HCT116 (cell line): ENCODE measurements at regions not wholly inside any gene's neighbourhood (a gene's known extent, or its start where the extent isn't known, plus 50 kb on each side); places are given as distances from the start of the nearest gene placed in this dataset.
"Not testable (repeated sequence)": the region's sequence is repeated elsewhere in the genome, so short reads cannot be mapped to it uniquely, and the experiment has no call there.

ENCODE experiments used
- ATAC-seq: fragments of 200-7000 bp; cut with Tn5 transposase; 2 replicates; pipeline ENCODE4 v1.9.1; 2020; ENCODE audit warnings: mild to moderate bottlenecking, moderate library complexity
- BruUV-seq: library from RNA; stranded (reverse); fragments of 400-500 nt; replicated peaks from 2 replicates; lab custom pipeline; 2021; lab: Mats Ljungman, UMichigan
- CTCF ChIA-PET: fragments of 300-600 bp; sonication (Branson Sonifier 250); formaldehyde crosslinking; loops from one replicate; lab custom pipeline; 2021; ENCODE audit warnings: antibody characterized with exemption; lab: Charles Lee
- POLR2A ChIA-PET: fragments of 300-600, 350-600 bp; sonication (Branson Sonifier 250); formaldehyde crosslinking; loops from one replicate; lab custom pipeline; 2021; ENCODE audit warnings: antibody characterized with exemption; lab: Charles Lee
- RAD21 ChIA-PET, 2 experiments: fragments of 300-600 bp; sonication (Branson Sonifier 250); formaldehyde crosslinking; loops; one replicate each; lab custom pipeline; 2023; ENCODE audit warnings: low total read pairs in 2 of 2; ENCODE audit not compliant: uncharacterized antibody in 2 of 2, unreplicated experiment in 2 of 2, low non-redundant PET in 1 of 2; lab: Charles Lee
- DNase-seq: peaks from one replicate; pipeline ENCODE4 v3.0.0-alpha.2; 2010; ENCODE audit warnings: low read depth, low spot score
- H2AFZ ChIP-seq: fragments of 200-600 bp; shearing (Covaris generic), sonication (generic); 2 replicates; pipeline ENCODE4 v1.6.1; 2017; ENCODE audit warnings: low read depth, mixed run types, mixed read lengths, antibody characterized with exemption, low read length; ENCODE audit not compliant: poor library complexity, severe bottlenecking
- H3K27ac ChIP-seq: 2 replicates; pipeline ENCODE4 v1.5.1; 2012; ENCODE audit warnings: low read depth, low read length
- H3K27me3 ChIP-seq: fragments of 200-600 bp; sonication (generic); 2 replicates; pipeline ENCODE4 v1.6.1; 2016; ENCODE audit warnings: mixed run types, low read length, mixed read lengths; ENCODE audit not compliant: insufficient read depth
- H3K36me3 ChIP-seq, 2 experiments: fragments of 200-500 bp in 1 of 2; fragments of 200-600 bp in 1 of 2; sonication (Bioruptor generic) in 1 of 2; sonication (generic) in 1 of 2; 2 replicates each; pipeline versions ENCODE4 v1.5.1 to v1.6.1; 2014 to 2016; ENCODE audit warnings: low read length in 2 of 2, inconsistent platforms in 1 of 2, mixed read lengths in 1 of 2, mixed run types in 1 of 2; ENCODE audit not compliant: insufficient read depth in 2 of 2, control insufficient read depth in 1 of 2
- H3K4me1 ChIP-seq, 2 experiments: fragments of 200-600 bp in 1 of 2; sonication (generic) in 1 of 2; 2 replicates each; pipeline versions ENCODE4 v1.5.1 to v1.6.1; 2012 to 2017; ENCODE audit warnings: low read length in 2 of 2, inconsistent platforms in 1 of 2, mild to moderate bottlenecking in 1 of 2, mixed read lengths in 1 of 2, mixed run types in 1 of 2, moderate library complexity in 1 of 2; ENCODE audit not compliant: insufficient read depth in 2 of 2, control insufficient read depth in 1 of 2
- H3K4me2 ChIP-seq: fragments of 200-600 bp; sonication (generic); 2 replicates; pipeline ENCODE4 v1.6.1; 2017; ENCODE audit warnings: mixed run types, low read length, mixed read lengths
- H3K4me3 ChIP-seq, 2 experiments: fragments of 200-600 bp in 1 of 2; sonication (generic) in 1 of 2; replicated peaks in 1 of 2; 2 replicates each; pipeline ENCODE4 v1.5.1; 2011 to 2016; ENCODE audit warnings: low read length in 2 of 2, control low read depth in 1 of 2, low read depth in 1 of 2, mild to moderate bottlenecking in 1 of 2, mixed read lengths in 1 of 2, mixed run types in 1 of 2
- H3K79me2 ChIP-seq: fragments of 200-600 bp; sonication (generic); 2 replicates; pipeline ENCODE4 v1.6.1; 2017; ENCODE audit warnings: mild to moderate bottlenecking, mixed run types, low read length, moderate library complexity, mixed read lengths; ENCODE audit not compliant: insufficient read depth
- H3K9ac ChIP-seq: fragments of 200-600 bp; sonication (generic); 2 replicates; pipeline ENCODE4 v1.6.1; 2016; ENCODE audit warnings: low read length, mixed read lengths
- H3K9me2 ChIP-seq: fragments of 200-600 bp; sonication (generic), shearing (Covaris generic); 2 replicates; pipeline ENCODE4 v1.6.1; 2017; ENCODE audit warnings: mixed run types, mild to moderate bottlenecking, moderate library complexity; ENCODE audit not compliant: insufficient read depth
- H3K9me3 ChIP-seq, 2 experiments: fragments of 200-500 bp in 1 of 2; fragments of 200-600 bp in 1 of 2; sonication (Bioruptor generic) in 1 of 2; sonication (generic) in 1 of 2; 2 replicates each; pipeline ENCODE4 v1.6.1; 2014 to 2017; ENCODE audit warnings: low read length in 2 of 2, mixed read lengths in 2 of 2, inconsistent platforms in 1 of 2, low read depth in 1 of 2, mild to moderate bottlenecking in 1 of 2, mixed run types in 1 of 2, moderate library complexity in 1 of 2; ENCODE audit not compliant: control insufficient read depth in 1 of 2, insufficient read depth in 1 of 2
- H4K20me1 ChIP-seq: fragments of 200-600 bp; sonication (generic), shearing (Covaris generic); 2 replicates; pipeline ENCODE4 v1.6.1; 2017; ENCODE audit warnings: mixed run types, mild to moderate bottlenecking, moderate library complexity; ENCODE audit not compliant: insufficient read depth
- ATF3 ChIP-seq: IDR thresholded peaks from 2 replicates; pipeline ENCODE4 v1.6.1; 2012
- CBX3 ChIP-seq: IDR thresholded peaks from 2 replicates; pipeline ENCODE4 v1.6.1; 2012; ENCODE audit warnings: low read depth
- CEBPB ChIP-seq: IDR thresholded peaks from 2 replicates; pipeline ENCODE4 v1.6.1; 2012; ENCODE audit warnings: low read depth
- EGR1 ChIP-seq: IDR thresholded peaks from 2 replicates; pipeline ENCODE4 v1.6.1; 2012; ENCODE audit warnings: low read depth
- ELF1 ChIP-seq: IDR thresholded peaks from 2 replicates; pipeline ENCODE4 v1.6.1; 2012; ENCODE audit warnings: low read depth, borderline replicate concordance
- EZH2phosphoT487 ChIP-seq: fragments of 200-600 bp; IDR thresholded peaks from 2 replicates; pipeline ENCODE4 v1.6.1; 2018; ENCODE audit warnings: antibody characterized with exemption, borderline replicate concordance
- MAX ChIP-seq: IDR thresholded peaks from 2 replicates; pipeline ENCODE4 v1.6.1; 2012
- POLR2A ChIP-seq: IDR thresholded peaks from 2 replicates; pipeline ENCODE4 v1.7.0; 2011; ENCODE audit warnings: borderline replicate concordance; ENCODE audit not compliant: insufficient read depth, insufficient read length; ENCODE audit errors: extremely low read depth
- SP1 ChIP-seq: IDR thresholded peaks from 2 replicates; pipeline ENCODE4 v1.6.1; 2012; ENCODE audit warnings: low read depth
- SRF ChIP-seq: IDR thresholded peaks from 2 replicates; pipeline ENCODE4 v1.6.1; 2012; ENCODE audit warnings: low read depth
- intact Hi-C: fragments of 100-400 bp; cut with micrococcal nuclease; formaldehyde crosslinking; loops from 2 replicates; pipeline ENCODE4 v1.10.0; 2022
- TF ChIP-seq, protein P1 (sequence below), 3 experiments: fragments of 200-600 bp in 1 of 3; sonication (generic) in 1 of 3; IDR thresholded peaks in 2 of 3; conservative IDR thresholded peaks in 1 of 3; 2 replicates each; pipeline ENCODE4 v1.5.1; 2012 to 2017; ENCODE audit warnings: low read depth in 2 of 3, low read length in 2 of 3, antibody characterized with exemption in 1 of 3, borderline replicate concordance in 1 of 3, control low read depth in 1 of 3, mild to moderate bottlenecking in 1 of 3, mixed read lengths in 1 of 3, mixed run types in 1 of 3, moderate library complexity in 1 of 3; ENCODE audit not compliant: insufficient read depth in 1 of 3

DNA sequence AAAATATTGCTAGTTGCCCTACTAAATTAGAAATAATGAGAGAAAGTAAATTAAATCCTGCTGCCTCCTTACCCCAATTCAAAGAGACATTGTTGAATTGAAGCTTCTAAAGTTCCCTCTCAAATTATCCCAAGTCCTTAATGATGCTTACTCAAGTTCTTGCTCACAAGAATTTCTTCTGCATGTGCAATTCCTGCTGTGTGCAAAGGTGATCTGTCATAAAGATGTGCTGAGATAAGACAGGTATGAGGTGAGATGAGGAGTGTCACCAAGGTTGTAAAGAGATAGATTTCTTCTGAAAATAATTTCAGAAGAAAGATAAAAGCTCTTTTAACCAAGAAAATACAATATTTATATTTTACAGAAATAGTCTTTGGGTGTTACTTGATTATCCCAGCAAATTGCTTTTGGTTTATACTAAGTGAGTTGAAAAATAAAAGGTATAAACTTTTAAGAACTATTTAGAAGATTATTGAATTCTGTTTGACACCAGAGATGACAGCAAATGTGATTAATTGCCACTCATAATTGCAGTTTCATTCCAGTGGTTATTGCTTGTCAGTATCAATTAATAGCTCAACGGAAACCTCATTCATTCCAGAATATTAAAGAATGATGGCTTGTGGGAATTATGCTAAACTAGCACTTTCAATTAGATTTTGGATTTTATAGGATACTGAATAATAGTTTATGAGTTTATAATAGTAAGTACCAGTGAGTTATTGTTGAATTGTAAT, 674.3 kb downstream of the STK39 start:
- H3K27me3 ChIP-seq = peaks cover 8% of the 10 kb centered on the region; the same call in 1 of the 2 replicates
- ChIA-PET POLR2A (no interaction called here), CTCF (no interaction called here), RAD21 (no interaction called here)
- no peaks in the 10 kb centered on the region for H3K4me1 ChIP-seq
- H2AFZ ChIP-seq = no peak overlapping the region
- no peak for TF ChIP-seq SP1
- TF ChIP-seq CBX3 = no peak
- TF ChIP-seq ELF1 = no peak
- no peak for TF ChIP-seq EGR1
- TF ChIP-seq, protein P1, sequence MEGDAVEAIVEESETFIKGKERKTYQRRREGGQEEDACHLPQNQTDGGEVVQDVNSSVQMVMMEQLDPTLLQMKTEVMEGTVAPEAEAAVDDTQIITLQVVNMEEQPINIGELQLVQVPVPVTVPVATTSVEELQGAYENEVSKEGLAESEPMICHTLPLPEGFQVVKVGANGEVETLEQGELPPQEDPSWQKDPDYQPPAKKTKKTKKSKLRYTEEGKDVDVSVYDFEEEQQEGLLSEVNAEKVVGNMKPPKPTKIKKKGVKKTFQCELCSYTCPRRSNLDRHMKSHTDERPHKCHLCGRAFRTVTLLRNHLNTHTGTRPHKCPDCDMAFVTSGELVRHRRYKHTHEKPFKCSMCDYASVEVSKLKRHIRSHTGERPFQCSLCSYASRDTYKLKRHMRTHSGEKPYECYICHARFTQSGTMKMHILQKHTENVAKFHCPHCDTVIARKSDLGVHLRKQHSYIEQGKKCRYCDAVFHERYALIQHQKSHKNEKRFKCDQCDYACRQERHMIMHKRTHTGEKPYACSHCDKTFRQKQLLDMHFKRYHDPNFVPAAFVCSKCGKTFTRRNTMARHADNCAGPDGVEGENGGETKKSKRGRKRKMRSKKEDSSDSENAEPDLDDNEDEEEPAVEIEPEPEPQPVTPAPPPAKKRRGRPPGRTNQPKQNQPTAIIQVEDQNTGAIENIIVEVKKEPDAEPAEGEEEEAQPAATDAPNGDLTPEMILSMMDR (IDR thresholded peaks at IDR 0.05 in 2 of 3, conservative IDR thresholded peaks at IDR 0.05 in 1 of 3; ENCODE audit: borderline replicate concordance in 1 of 3, insufficient read depth in 1 of 3, low read depth in 2 of 3, low read length in 2 of 3) = no peak
- TF ChIP-seq EZH2phosphoT487 = no peak
- TF ChIP-seq POLR2A = no peak
- no peak for TF ChIP-seq ATF3
- no peaks in the 10 kb centered on the region for H3K9me3 ChIP-seq
- H3K4me3 ChIP-seq = no peak overlapping the region
- no peak overlapping the region for H3K27ac ChIP-seq
- no peaks in the 10 kb centered on the region for H3K36me3 ChIP-seq
- H3K79me2 ChIP-seq = no peaks in the 10 kb centered on the region
- DNase-seq = no peak
- H4K20me1 ChIP-seq = no peaks in the 10 kb centered on the region
- BruUV-seq = no TSS peak
- H3K9ac ChIP-seq = no peak overlapping the region
- H3K9me2 ChIP-seq = no peaks in the 10 kb centered on the region
- H3K4me2 ChIP-seq = no peak overlapping the region
- no peak for ATAC-seq
- intact Hi-C loops = no loop called here

DNA sequence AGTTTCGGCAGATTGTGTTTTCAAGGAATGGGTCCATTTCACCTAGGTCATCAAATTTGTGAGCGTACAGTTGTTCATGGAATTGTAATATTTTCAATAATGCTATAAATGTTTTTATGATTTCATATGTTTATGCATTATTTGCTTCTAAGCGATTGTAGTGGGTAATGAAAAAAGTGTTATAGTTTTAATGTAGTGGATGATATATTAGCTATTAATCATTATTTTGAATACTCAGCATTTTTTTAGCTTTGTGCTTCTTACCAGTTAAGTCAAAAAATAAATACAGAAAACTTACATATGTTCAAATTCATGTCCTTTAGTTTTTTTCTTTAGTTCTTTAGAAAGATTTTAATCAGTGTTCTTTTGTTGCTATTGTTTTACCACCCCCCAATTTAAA, 677.0 kb downstream of the STK39 start:
- DNase-seq = no peak
- Histone ChIP-seq H3K4me2 (no peak overlapping the region), H3K4me3 (no peak overlapping the region), H4K20me1 (no peaks in the 10 kb centered on the region), H3K36me3 (no peaks in the 10 kb centered on the region), H2AFZ (no peak overlapping the region), H3K27ac (no peak overlapping the region), H3K4me1 (no peaks in the 10 kb centered on the region), H3K9me2 (no peaks in the 10 kb centered on the region), H3K9me3 (no peaks in the 10 kb centered on the region), H3K79me2 (no peaks in the 10 kb centered on the region), H3K9ac (no peak overlapping the region), H3K27me3 (peaks cover 8% of the 10 kb centered on the region; the same call in 1 of the 2 replicates)
- no peak for ATAC-seq
- intact Hi-C loops = no loop called here
- RAD21 ChIA-PET = no interaction called here
- no TSS peak for BruUV-seq
- POLR2A ChIA-PET = no interaction called here
- TF ChIP-seq MAX (no peak), EGR1 (no peak), SRF (no peak), CEBPB (no peak)
- CTCF ChIA-PET = no interaction called here

- BruUV-seq, H3K27me3 ChIP-seq, H3K9ac ChIP-seq, H3K27ac ChIP-seq, H3K4me3 ChIP-seq, H3K36me3 ChIP-seq, H3K9me3 ChIP-seq, H3K4me1 ChIP-seq, ATAC-seq, H4K20me1 ChIP-seq, H3K9me2 ChIP-seq, H3K4me2 ChIP-seq, H3K79me2 ChIP-seq, DNase-seq, CTCF ChIA-PET, intact Hi-C loops, POLR2A ChIA-PET, RAD21 ChIA-PET, H2AFZ ChIP-seq: not testable (repeated sequence)
These were observed 675.8 kb downstream of the XIRP2 start for GRCh38 chr2:167563885-167564619.
